Activated CD8-positive, alpha-beta T cell treated with anti-CD3 and anti-CD28 coated beads, Interleukin-2, amount 10 ng/mL, durations not matched to agents 7 days and 5 days (primary cell): ENCODE measurements at regions not wholly inside any gene's neighbourhood (a gene's known extent, or its start where the extent isn't known, plus 50 kb on each side); places are given as distances from the start of the nearest gene placed in this dataset.
A peak's percentile ranks its signal among the peaks of the same experiment; 100 is the strongest.

ENCODE experiments used
- ATAC-seq: fragments of 150-1000 bp; cut with Tn5 transposase; one replicate; pipeline ENCODE4 v1.10.0; 2021; ENCODE audit warnings: moderate library complexity
- CTCF ChIA-PET: fragments of 350-600 bp; sonication (Branson Sonifier 250); formaldehyde crosslinking; loops from one replicate; lab custom pipeline; 2021; ENCODE audit warnings: antibody characterized with exemption; lab: Charles Lee
- POLR2A ChIA-PET: fragments of 350-600 bp; sonication (Branson Sonifier 250); formaldehyde crosslinking; loops from one replicate; lab custom pipeline; 2021; ENCODE audit warnings: antibody characterized with exemption; lab: Charles Lee
- DNase-seq: peaks from one replicate; pipeline ENCODE4 v3.0.0-alpha.2; 2020
- H3K27ac Mint-ChIP-seq: one replicate; pipeline ENCODE4 v1.8.0; 2021; ENCODE audit warnings: mild to moderate bottlenecking, mixed read lengths
- H3K27me3 Mint-ChIP-seq: one replicate; pipeline ENCODE4 v1.8.0; 2021; ENCODE audit warnings: low read depth, mixed read lengths
- H3K36me3 Mint-ChIP-seq: one replicate; pipeline ENCODE4 v1.8.0; 2021; ENCODE audit warnings: low read depth, mixed read lengths
- H3K4me1 Mint-ChIP-seq: one replicate; pipeline ENCODE4 v1.8.0; 2021; ENCODE audit warnings: low read depth, mixed read lengths
- H3K4me3 Mint-ChIP-seq: one replicate; pipeline ENCODE4 v1.8.0; 2021; ENCODE audit warnings: mild to moderate bottlenecking, mixed read lengths
- H3K9me3 Mint-ChIP-seq: one replicate; pipeline ENCODE4 v1.8.0; 2022; ENCODE audit warnings: mixed read lengths; ENCODE audit not compliant: insufficient read depth

DNA sequence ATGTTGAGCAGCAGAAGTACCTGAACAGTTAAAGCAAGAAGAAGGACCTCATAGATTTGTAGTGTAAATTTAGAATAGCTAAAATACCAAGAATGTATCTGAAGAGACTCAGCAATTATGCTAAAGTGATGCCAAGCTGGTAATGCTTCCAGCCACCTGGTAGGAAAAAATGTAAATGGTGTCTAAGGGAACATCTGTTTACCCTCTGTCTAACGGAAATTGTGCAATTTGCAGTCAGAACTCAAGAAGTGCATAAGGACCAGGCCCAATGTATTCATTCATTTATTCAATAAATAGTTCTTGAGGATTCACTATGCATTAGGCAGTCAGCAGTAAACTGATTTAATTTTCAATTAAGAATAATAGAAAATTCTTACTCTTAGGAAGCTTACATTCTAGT, 116.0 kb upstream of the ADGRL4 start:
- Mint-ChIP-seq H3K9me3 (no peaks in the 10 kb centered on the region), H3K4me3 (no peak overlapping the region), H3K27me3 (no peaks in the 10 kb centered on the region), H3K27ac (no peak overlapping the region), H3K36me3 (no peaks in the 10 kb centered on the region), H3K4me1 (no peaks in the 10 kb centered on the region)
- ATAC-seq (no peak), DNase-seq (no peak)
- ChIA-PET CTCF (no interaction called here), POLR2A (no interaction called here)

- H3K36me3 Mint-ChIP-seq = no peaks in the 10 kb centered on the region
- H3K4me3 Mint-ChIP-seq = no peak overlapping the region
- no peak for DNase-seq
- no peaks in the 10 kb centered on the region for H3K4me1 Mint-ChIP-seq
- ChIA-PET CTCF (no interaction called here), POLR2A (no interaction called here)
- H3K9me3 Mint-ChIP-seq = no peaks in the 10 kb centered on the region
- no peaks in the 10 kb centered on the region for H3K27me3 Mint-ChIP-seq
- ATAC-seq = no peak
- H3K27ac Mint-ChIP-seq = no peak overlapping the region
Measured at GRCh38 chr1:79117376-79117775, 110.8 kb upstream of the ADGRL4 start.

- Mint-ChIP-seq H3K27ac (no peak overlapping the region), H3K9me3 (no peaks in the 10 kb centered on the region), H3K36me3 (no peaks in the 10 kb centered on the region), H3K4me1 (no peaks in the 10 kb centered on the region), H3K4me3 (no peak overlapping the region), H3K27me3 (no peaks in the 10 kb centered on the region)
- ATAC-seq = no peak
- ChIA-PET CTCF (no interaction called here), POLR2A (no interaction called here)
- DNase-seq = no peak
Measured at GRCh38 chr1:79113836-79114235, 107.3 kb upstream of the ADGRL4 start.

GRCh38 chr1:79110749-79111148, 104.2 kb upstream of the ADGRL4 start:
- Mint-ChIP-seq H3K9me3 (no peaks in the 10 kb centered on the region), H3K4me1 (no peaks in the 10 kb centered on the region), H3K27ac (no peak overlapping the region), H3K36me3 (no peaks in the 10 kb centered on the region), H3K4me3 (no peak overlapping the region), H3K27me3 (no peaks in the 10 kb centered on the region)
- ATAC-seq (no peak), DNase-seq (no peak)
- ChIA-PET CTCF (no interaction called here), POLR2A (no interaction called here)

GRCh38 chr1:79109445-79109844, 102.9 kb upstream of the ADGRL4 start:
- Mint-ChIP-seq H3K27ac (no peak overlapping the region), H3K27me3 (no peaks in the 10 kb centered on the region), H3K36me3 (no peaks in the 10 kb centered on the region), H3K4me3 (no peak overlapping the region), H3K4me1 (no peaks in the 10 kb centered on the region), H3K9me3 (peaks cover 4% of the 10 kb centered on the region)
- DNase-seq = no peak
- ATAC-seq = no peak
- ChIA-PET CTCF (no interaction called here), POLR2A (no interaction called here)

GRCh38 chr1:79105500-79105899, 99.0 kb upstream of the ADGRL4 start:
- no peak for ATAC-seq
- POLR2A ChIA-PET = no interaction called here
- no peaks in the 10 kb centered on the region for H3K27me3 Mint-ChIP-seq
- H3K36me3 Mint-ChIP-seq = no peaks in the 10 kb centered on the region
- CTCF ChIA-PET = no interaction called here
- peaks cover 4% of the 10 kb centered on the region for H3K9me3 Mint-ChIP-seq
- DNase-seq = no peak
- H3K27ac Mint-ChIP-seq = no peak overlapping the region
- H3K4me1 Mint-ChIP-seq = no peaks in the 10 kb centered on the region
- no peak overlapping the region for H3K4me3 Mint-ChIP-seq

DNA sequence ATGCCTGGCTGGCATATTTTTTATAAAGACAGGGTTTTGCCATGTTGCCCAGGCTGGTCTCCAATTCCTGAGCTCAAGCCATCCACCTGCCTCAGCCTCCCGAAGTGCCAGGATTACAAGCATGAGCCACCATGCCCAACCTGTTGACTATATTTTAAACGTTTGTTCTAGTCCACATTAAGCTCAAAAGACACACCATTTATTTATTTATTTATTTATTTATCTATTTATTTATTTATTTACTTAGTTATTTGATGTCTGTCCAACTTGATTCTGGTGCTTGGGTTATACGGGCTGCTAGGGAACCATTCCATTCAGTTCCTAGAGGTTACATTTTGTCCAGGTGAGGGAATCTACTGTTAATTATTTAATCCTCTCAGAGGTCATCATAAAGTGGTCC, 98.1 kb upstream of the ADGRL4 start:
- DNase-seq (no peak), ATAC-seq (no peak)
- POLR2A ChIA-PET = no interaction called here
- no peak overlapping the region for H3K4me3 Mint-ChIP-seq
- no peaks in the 10 kb centered on the region for H3K36me3 Mint-ChIP-seq
- no peaks in the 10 kb centered on the region for H3K4me1 Mint-ChIP-seq
- no peak overlapping the region for H3K27ac Mint-ChIP-seq
- peaks cover 4% of the 10 kb centered on the region for H3K9me3 Mint-ChIP-seq
- H3K27me3 Mint-ChIP-seq = no peaks in the 10 kb centered on the region
- CTCF ChIA-PET = no interaction called here

GRCh38 chr1:79100385-79100784, 93.9 kb upstream of the ADGRL4 start:
- ChIA-PET CTCF (no interaction called here), POLR2A (no interaction called here)
- no peaks in the 10 kb centered on the region for H3K4me1 Mint-ChIP-seq
- H3K4me3 Mint-ChIP-seq = no peak overlapping the region
- H3K36me3 Mint-ChIP-seq = no peaks in the 10 kb centered on the region
- ATAC-seq (no peak), DNase-seq (no peak)
- H3K27me3 Mint-ChIP-seq = no peaks in the 10 kb centered on the region
- H3K27ac Mint-ChIP-seq = no peak overlapping the region
- peaks cover under 1% of the 10 kb centered on the region for H3K9me3 Mint-ChIP-seq

- Mint-ChIP-seq H3K4me1 (no peaks in the 10 kb centered on the region), H3K36me3 (no peaks in the 10 kb centered on the region), H3K4me3 (no peak overlapping the region), H3K9me3 (no peaks in the 10 kb centered on the region), H3K27ac (no peak overlapping the region), H3K27me3 (no peaks in the 10 kb centered on the region)
- DNase-seq = no peak
- POLR2A ChIA-PET = no interaction called here
- CTCF ChIA-PET = no interaction called here
- no peak for ATAC-seq
Measured at GRCh38 chr1:79090985-79091384, 84.5 kb upstream of the ADGRL4 start.

DNA sequence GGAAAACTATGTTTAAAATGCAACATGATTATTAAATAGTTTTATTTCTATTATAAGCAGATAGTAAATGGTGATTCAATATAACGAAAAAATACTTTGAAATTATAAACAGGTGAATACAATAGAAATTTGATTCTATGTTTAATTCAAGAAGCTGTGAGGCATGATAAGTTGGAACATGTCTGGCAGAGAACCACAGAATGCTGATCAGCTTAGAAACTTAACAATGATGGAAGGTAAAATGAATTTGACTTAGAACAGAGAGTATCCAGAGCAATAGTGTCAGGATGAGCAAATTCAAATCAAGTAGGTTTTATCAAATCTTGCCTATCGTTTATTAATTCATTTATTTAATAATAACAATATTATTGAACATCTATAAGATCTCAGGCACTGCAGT, 83.4 kb upstream of the ADGRL4 start:
- ChIA-PET CTCF (no interaction called here), POLR2A (no interaction called here)
- H3K36me3 Mint-ChIP-seq = no peaks in the 10 kb centered on the region
- H3K27me3 Mint-ChIP-seq = no peaks in the 10 kb centered on the region
- ATAC-seq = no peak
- H3K27ac Mint-ChIP-seq = no peak overlapping the region
- H3K9me3 Mint-ChIP-seq = no peaks in the 10 kb centered on the region
- H3K4me3 Mint-ChIP-seq = no peak overlapping the region
- no peak for DNase-seq
- H3K4me1 Mint-ChIP-seq = no peaks in the 10 kb centered on the region

DNA sequence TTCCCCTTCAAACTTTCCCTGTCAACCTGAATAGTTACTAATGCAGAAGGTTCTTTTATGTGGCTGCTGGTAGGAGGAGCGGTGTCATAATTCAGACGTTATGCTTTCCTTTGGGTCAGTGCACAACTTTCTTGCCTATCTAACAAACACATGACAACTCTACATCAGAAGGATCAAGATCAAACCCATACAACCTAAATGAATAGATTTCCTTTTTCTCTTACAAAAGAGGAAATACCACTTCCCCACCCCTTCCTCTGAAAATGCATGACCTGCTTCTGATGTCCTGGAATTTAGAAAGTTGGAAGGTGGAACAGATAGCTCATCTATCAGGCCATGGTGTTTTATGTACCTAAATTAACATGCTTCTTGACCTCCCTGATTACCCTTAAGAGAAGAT, 75.7 kb upstream of the ADGRL4 start:
- ATAC-seq (no peak), DNase-seq (no peak)
- ChIA-PET POLR2A (no interaction called here), CTCF (no interaction called here)
- H3K27me3 Mint-ChIP-seq = no peaks in the 10 kb centered on the region
- H3K4me1 Mint-ChIP-seq = no peaks in the 10 kb centered on the region
- peak overlapping the region; percentile 58 for H3K27ac Mint-ChIP-seq
- H3K9me3 Mint-ChIP-seq = no peaks in the 10 kb centered on the region
- no peaks in the 10 kb centered on the region for H3K36me3 Mint-ChIP-seq
- H3K4me3 Mint-ChIP-seq = no peak overlapping the region

DNA sequence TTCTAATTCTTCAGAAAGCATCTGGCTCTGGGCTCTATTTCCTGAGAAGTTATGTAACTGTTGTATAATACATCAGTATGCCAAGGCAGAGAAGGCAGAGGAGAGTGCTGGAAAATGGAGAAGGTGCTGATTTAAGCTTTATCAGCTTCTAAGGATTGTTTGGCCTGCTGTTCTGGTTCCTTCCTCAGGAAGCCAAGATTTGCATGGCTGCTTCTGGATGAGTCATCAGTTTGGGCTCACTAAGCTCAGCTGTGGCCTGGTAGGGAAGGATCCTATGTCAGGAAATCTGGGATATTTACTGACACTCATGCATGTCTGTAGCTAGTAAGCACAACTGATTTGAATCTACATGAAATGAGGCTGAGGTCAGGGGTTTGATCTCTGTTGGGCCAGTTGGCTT, 73.2 kb upstream of the ADGRL4 start:
- H3K27ac Mint-ChIP-seq = no peak overlapping the region

GRCh38 chr1:79074975-79075374, 68.4 kb upstream of the ADGRL4 start:
- ATAC-seq (no peak), DNase-seq (no peak)
- Mint-ChIP-seq H3K9me3 (no peaks in the 10 kb centered on the region), H3K36me3 (no peaks in the 10 kb centered on the region), H3K27ac (no peak overlapping the region), H3K4me1 (no peaks in the 10 kb centered on the region), H3K27me3 (no peaks in the 10 kb centered on the region), H3K4me3 (no peak overlapping the region)
- CTCF ChIA-PET = no interaction called here
- POLR2A ChIA-PET = no interaction called here

More for the DNA sequence above, 73.2 kb upstream of the ADGRL4 start:
- Mint-ChIP-seq H3K4me1 (no peaks in the 10 kb centered on the region), H3K9me3 (no peaks in the 10 kb centered on the region), H3K4me3 (no peak overlapping the region), H3K36me3 (no peaks in the 10 kb centered on the region), H3K27me3 (no peaks in the 10 kb centered on the region)
- ATAC-seq = no peak
- no peak for DNase-seq
- ChIA-PET CTCF (no interaction called here), POLR2A (no interaction called here)
